Nephron (organoid): ENCODE measurements at regions not wholly inside any gene's neighbourhood (a gene's known extent, or its start where the extent isn't known, plus 50 kb on each side); places are given as distances from the start of the nearest gene placed in this dataset.

Experiments used
- H3K27ac Mint-ChIP-seq, 3 experiments: 2 replicates each; pipeline ENCODE4 v1.8.0; 2020; ENCODE audit warnings: mixed read lengths in 3 of 3, mild to moderate bottlenecking in 2 of 3, moderate library complexity in 1 of 3
- H3K27me3 Mint-ChIP-seq: 2 replicates; pipeline ENCODE4 v1.8.0; 2021; ENCODE audit warnings: low read depth, mild to moderate bottlenecking, moderate library complexity, mixed read lengths
- H3K36me3 Mint-ChIP-seq: 2 replicates; pipeline ENCODE4 v1.8.0; 2020; ENCODE audit warnings: low read depth, mixed read lengths
- H3K4me1 Mint-ChIP-seq: 2 replicates; pipeline ENCODE4 v1.8.0; 2020; ENCODE audit warnings: mixed read lengths
- H3K4me3 Mint-ChIP-seq, 3 experiments: 2 replicates each; pipeline ENCODE4 v1.8.0; 2020; ENCODE audit warnings: mild to moderate bottlenecking in 3 of 3, mixed read lengths in 3 of 3, moderate library complexity in 2 of 3
- H3K9me3 Mint-ChIP-seq: 2 replicates; pipeline ENCODE4 v1.8.0; 2020; ENCODE audit warnings: mixed read lengths
- CTCF ChIP-seq, 3 experiments: fragments of 200-600 bp; sonication (generic); IDR thresholded peaks; one replicate each; pipeline ENCODE4 v1.5.0; 2021; ENCODE audit warnings: antibody characterized with exemption in 3 of 3; ENCODE audit not compliant: unreplicated experiment in 3 of 3

- H3K27ac Mint-ChIP-seq = no peak overlapping the region
- H3K27me3 Mint-ChIP-seq = no peaks in the 10 kb centered on the region
- H3K4me1 Mint-ChIP-seq = no peaks in the 10 kb centered on the region
- TF ChIP-seq CTCF (IDR thresholded peaks at IDR 0.05; ENCODE audit: unreplicated experiment in 3 of 3) = no peak
- H3K4me3 Mint-ChIP-seq = no peak overlapping the region
- H3K36me3 Mint-ChIP-seq = no peaks in the 10 kb centered on the region
- H3K9me3 Mint-ChIP-seq = peaks cover 3% of the 10 kb centered on the region
These were observed 1914.1 kb upstream of the IGFBP7 start for GRCh38 chr4:59024257-59024656.

GRCh38 chr4:59037812-59038211, 1927.6 kb upstream of the IGFBP7 start:
- no peak overlapping the region for H3K27ac Mint-ChIP-seq
- no peak overlapping the region for H3K4me3 Mint-ChIP-seq
- TF ChIP-seq CTCF (IDR thresholded peaks at IDR 0.05; ENCODE audit: unreplicated experiment in 3 of 3) = no peak
- H3K27me3 Mint-ChIP-seq = no peaks in the 10 kb centered on the region
- H3K9me3 Mint-ChIP-seq = no peaks in the 10 kb centered on the region
- no peaks in the 10 kb centered on the region for H3K4me1 Mint-ChIP-seq
- no peaks in the 10 kb centered on the region for H3K36me3 Mint-ChIP-seq

- Mint-ChIP-seq H3K36me3 (no peaks in the 10 kb centered on the region), H3K27ac (no peak overlapping the region), H3K27me3 (no peaks in the 10 kb centered on the region), H3K4me1 (no peaks in the 10 kb centered on the region), H3K9me3 (no peaks in the 10 kb centered on the region), H3K4me3 (no peak overlapping the region)
- TF ChIP-seq CTCF (IDR thresholded peaks at IDR 0.05; ENCODE audit: unreplicated experiment in 3 of 3) = no peak
These were observed 1928.9 kb upstream of the IGFBP7 start for GRCh38 chr4:59039046-59039445.

GRCh38 chr4:59044286-59044900, 1934.2 kb upstream of the IGFBP7 start:
- Mint-ChIP-seq H3K4me1 (no peaks in the 10 kb centered on the region), H3K27me3 (no peaks in the 10 kb centered on the region), H3K27ac (peak overlapping the region in 1 of 3 experiments; percentile 6), H3K4me3 (no peak overlapping the region), H3K9me3 (no peaks in the 10 kb centered on the region), H3K36me3 (no peaks in the 10 kb centered on the region)
- TF ChIP-seq CTCF (IDR thresholded peaks at IDR 0.05; ENCODE audit: unreplicated experiment in 3 of 3) = no peak

GRCh38 chr4:59054086-59054485, 1943.9 kb upstream of the IGFBP7 start:
- no peaks in the 10 kb centered on the region for H3K36me3 Mint-ChIP-seq
- no peaks in the 10 kb centered on the region for H3K4me1 Mint-ChIP-seq
- H3K27ac Mint-ChIP-seq = no peak overlapping the region
- no peaks in the 10 kb centered on the region for H3K27me3 Mint-ChIP-seq
- no peaks in the 10 kb centered on the region for H3K9me3 Mint-ChIP-seq
- H3K4me3 Mint-ChIP-seq = no peak overlapping the region
- TF ChIP-seq CTCF (IDR thresholded peaks at IDR 0.05; ENCODE audit: unreplicated experiment in 3 of 3) = no peak

GRCh38 chr4:59057804-59058203, 1947.6 kb upstream of the IGFBP7 start:
- Mint-ChIP-seq H3K9me3 (no peaks in the 10 kb centered on the region), H3K27ac (no peak overlapping the region), H3K27me3 (no peaks in the 10 kb centered on the region), H3K4me3 (no peak overlapping the region), H3K36me3 (no peaks in the 10 kb centered on the region), H3K4me1 (no peaks in the 10 kb centered on the region)
- no peak for TF ChIP-seq CTCF (IDR thresholded peaks at IDR 0.05; ENCODE audit: unreplicated experiment in 3 of 3)
